Naive thymus-derived CD4-positive, alpha-beta T cell (primary cell): ENCODE measurements at regions not wholly inside any gene's neighbourhood (a gene's known extent, or its start where the extent isn't known, plus 50 kb on each side); places are given as distances from the start of the nearest gene placed in this dataset.

ENCODE experiments used
- ATAC-seq: fragments of 150-1000 bp; cut with Tn5 transposase; 2 replicates; pipeline ENCODE4 v1.10.0; 2021; ENCODE audit warnings: mild to moderate bottlenecking, moderate library complexity
- CTCF ChIA-PET: fragments of 350-600 bp; sonication (Branson Sonifier 250); formaldehyde crosslinking; loops from one replicate; lab custom pipeline; 2021; ENCODE audit warnings: antibody characterized with exemption; lab: Charles Lee
- POLR2A ChIA-PET: fragments of 350-600 bp; sonication (Branson Sonifier 250); formaldehyde crosslinking; loops from one replicate; lab custom pipeline; 2021; ENCODE audit warnings: antibody characterized with exemption, inconsistent platforms; lab: Charles Lee
- DNase-seq, 9 donors: peaks; one replicate each; pipeline versions ENCODE4 v3.0.0 to v3.0.0-alpha.2; 2020 to 2022; ENCODE audit warnings: mixed read lengths in 1 of 9
- H3K27ac ChIP-seq: one replicate; pipeline ENCODE4 v1.7.0; 2013; ENCODE audit warnings: mild to moderate bottlenecking, low read depth, low read length, moderate library complexity
- H3K27me3 ChIP-seq, 2 donors: one replicate each; pipeline ENCODE4 v1.7.0; 2013; ENCODE audit warnings: low read length in 2 of 2, mild to moderate bottlenecking in 2 of 2, moderate library complexity in 2 of 2; ENCODE audit not compliant: control insufficient read depth in 2 of 2, insufficient read depth in 2 of 2
- H3K36me3 ChIP-seq, 3 experiments: 1 replicate in 2 of 3; 2 replicates in 1 of 3; pipeline ENCODE4 v1.7.0; 2013; ENCODE audit warnings: low read length in 3 of 3, mild to moderate bottlenecking in 3 of 3, moderate library complexity in 1 of 3; ENCODE audit not compliant: insufficient read depth in 3 of 3, control insufficient read depth in 2 of 3
- H3K4me1 ChIP-seq, 2 donors: one replicate each; pipeline ENCODE4 v1.7.0; 2013; ENCODE audit warnings: low read length in 2 of 2, mild to moderate bottlenecking in 2 of 2, moderate library complexity in 1 of 2; ENCODE audit not compliant: control insufficient read depth in 2 of 2, insufficient read depth in 2 of 2
- H3K4me3 ChIP-seq: 2 replicates; pipeline ENCODE4 v1.7.0; 2013; ENCODE audit warnings: mild to moderate bottlenecking, low read length
- H3K9me3 ChIP-seq, 3 experiments: 1 replicate in 2 of 3; 2 replicates in 1 of 3; pipeline ENCODE4 v1.7.0; 2013; ENCODE audit warnings: low read length in 3 of 3; ENCODE audit not compliant: control insufficient read depth in 2 of 3
- H3K27ac Mint-ChIP-seq, 9 donors: one replicate each; pipeline ENCODE4 v1.8.0; 2020 to 2022; ENCODE audit warnings: mixed read lengths in 9 of 9, mild to moderate bottlenecking in 8 of 9, moderate library complexity in 5 of 9, inconsistent platforms in 2 of 9
- H3K27me3 Mint-ChIP-seq, 5 donors: one replicate each; pipeline ENCODE4 v1.8.0; 2021 to 2022; ENCODE audit warnings: mixed read lengths in 5 of 5, mild to moderate bottlenecking in 1 of 5
- H3K36me3 Mint-ChIP-seq, 5 donors: one replicate each; pipeline ENCODE4 v1.8.0; 2020 to 2022; ENCODE audit warnings: mixed read lengths in 5 of 5, mild to moderate bottlenecking in 3 of 5, inconsistent platforms in 1 of 5
- H3K4me1 Mint-ChIP-seq, 7 donors: one replicate each; pipeline ENCODE4 v1.8.0; 2020 to 2022; ENCODE audit warnings: mixed read lengths in 7 of 7, mild to moderate bottlenecking in 3 of 7, inconsistent platforms in 1 of 7
- H3K4me3 Mint-ChIP-seq, 10 donors: one replicate each; pipeline ENCODE4 v1.8.0; 2020 to 2022; ENCODE audit warnings: mild to moderate bottlenecking in 10 of 10, mixed read lengths in 10 of 10, moderate library complexity in 6 of 10, inconsistent platforms in 2 of 10
- H3K9me3 Mint-ChIP-seq, 11 donors: one replicate each; pipeline ENCODE4 v1.8.0; 2020 to 2022; ENCODE audit warnings: mixed read lengths in 11 of 11, mild to moderate bottlenecking in 4 of 11, inconsistent platforms in 1 of 11, moderate library complexity in 1 of 11
- intact Hi-C, 2 donors: fragments of 100-400 bp; cut with micrococcal nuclease; formaldehyde crosslinking; loops; one replicate each; pipeline ENCODE4 v1.15.1; 2023

GRCh38 chr9:129405089-129405826 lies 215.6 kb downstream of the C9orf50 start:
- no peaks in the 10 kb centered on the region for H3K36me3 ChIP-seq
- peaks cover 5 to 20% (median 9%) of the 10 kb centered on the region in 7 donors for H3K4me1 Mint-ChIP-seq
- ChIA-PET CTCF (no interaction called here), POLR2A (interaction anchor here (0.7 kb wide), 1 partner anchor 152 kb away, joined by 3 read pairs; no protein-coding TSS in a partner anchor)
- H3K27me3 ChIP-seq: no peaks in the 10 kb centered on the region
- H3K4me3 Mint-ChIP-seq: no peak overlapping the region
- no peaks in the 10 kb centered on the region for H3K9me3 ChIP-seq
- DNase-seq: no peak
- peaks cover 0 to 6% (median 1%) of the 10 kb centered on the region in 5 donors for H3K36me3 Mint-ChIP-seq
- H3K9me3 Mint-ChIP-seq: peaks cover 0 to 6% (median 2%) of the 10 kb centered on the region in 11 donors
- no peak overlapping the region for H3K4me3 ChIP-seq
- peak overlapping the region in 1 of 9 donors; percentile 26 for H3K27ac Mint-ChIP-seq
- intact Hi-C loops: no loop called here
- peaks cover 0 to 5% (median 0%) of the 10 kb centered on the region in 5 donors for H3K27me3 Mint-ChIP-seq
- no peak for ATAC-seq
- no peaks in the 10 kb centered on the region for H3K4me1 ChIP-seq
- no peak overlapping the region for H3K27ac ChIP-seq

GRCh38 chr9:129404621-129405020 lies 216.3 kb downstream of the C9orf50 start:
- ChIA-PET POLR2A (no interaction called here), CTCF (no interaction called here)
- Histone ChIP-seq H3K27ac (no peak overlapping the region), H3K36me3 (no peaks in the 10 kb centered on the region), H3K4me1 (no peaks in the 10 kb centered on the region), H3K27me3 (no peaks in the 10 kb centered on the region), H3K9me3 (no peaks in the 10 kb centered on the region), H3K4me3 (no peak overlapping the region)
- Mint-ChIP-seq H3K4me1 (peaks cover 4 to 19% (median 6%) of the 10 kb centered on the region in 7 donors), H3K27ac (no peak overlapping the region), H3K4me3 (no peak overlapping the region), H3K27me3 (peaks cover 0 to 5% (median 0%) of the 10 kb centered on the region in 5 donors), H3K36me3 (no peaks in the 10 kb centered on the region), H3K9me3 (no peaks in the 10 kb centered on the region)
- intact Hi-C loops: no loop called here
- DNase-seq (no peak), ATAC-seq (no peak)

GRCh38 chr9:129403779-129404620 lies 216.9 kb downstream of the C9orf50 start:
- no peaks in the 10 kb centered on the region for H3K4me1 ChIP-seq
- Mint-ChIP-seq H3K27ac (no peak overlapping the region), H3K9me3 (no peaks in the 10 kb centered on the region), H3K27me3 (peaks cover 0 to 5% (median 0%) of the 10 kb centered on the region in 5 donors), H3K4me1 (peaks cover 2 to 19% (median 6%) of the 10 kb centered on the region in 7 donors), H3K4me3 (no peak overlapping the region), H3K36me3 (no peaks in the 10 kb centered on the region)
- DNase-seq (no peak), ATAC-seq (no peak)
- H3K9me3 ChIP-seq: no peaks in the 10 kb centered on the region
- intact Hi-C loops: no loop called here
- no peaks in the 10 kb centered on the region for H3K36me3 ChIP-seq
- H3K27me3 ChIP-seq: no peaks in the 10 kb centered on the region
- no peak overlapping the region for H3K27ac ChIP-seq
- CTCF ChIA-PET: no interaction called here
- no peak overlapping the region for H3K4me3 ChIP-seq
- POLR2A ChIA-PET: interaction anchor here (0.7 kb wide), 1 partner anchor 20 kb away, joined by 3 read pairs; no protein-coding TSS in a partner anchor

GRCh38 chr9:129402931-129403778 lies 217.7 kb downstream of the C9orf50 start:
- Histone ChIP-seq H3K4me1 (no peaks in the 10 kb centered on the region), H3K36me3 (no peaks in the 10 kb centered on the region), H3K9me3 (no peaks in the 10 kb centered on the region), H3K4me3 (no peak overlapping the region), H3K27ac (no peak overlapping the region), H3K27me3 (no peaks in the 10 kb centered on the region)
- intact Hi-C loops: no loop called here
- CTCF ChIA-PET: no interaction called here
- POLR2A ChIA-PET: interaction anchor here (0.7 kb wide), 1 partner anchor 19 kb away, joined by 3 read pairs; no protein-coding TSS in a partner anchor
- no peaks in the 10 kb centered on the region for H3K36me3 Mint-ChIP-seq
- H3K27ac Mint-ChIP-seq: peak overlapping the region in 5 of 9 donors; percentile 7 to 67 (median 38)
- no peak overlapping the region for H3K4me3 Mint-ChIP-seq
- H3K4me1 Mint-ChIP-seq: peaks cover 0 to 19% (median 6%) of the 10 kb centered on the region in 7 donors
- peaks cover 0 to 5% (median 0%) of the 10 kb centered on the region in 5 donors for H3K27me3 Mint-ChIP-seq
- H3K9me3 Mint-ChIP-seq: no peaks in the 10 kb centered on the region
- DNase-seq: no peak
- no peak for ATAC-seq

- Histone ChIP-seq H3K27ac (no peak overlapping the region), H3K4me3 (no peak overlapping the region), H3K9me3 (no peaks in the 10 kb centered on the region), H3K27me3 (no peaks in the 10 kb centered on the region), H3K4me1 (no peaks in the 10 kb centered on the region), H3K36me3 (no peaks in the 10 kb centered on the region)
- H3K27ac Mint-ChIP-seq: peak overlapping the region in 1 of 9 donors; percentile 55
- no peak for DNase-seq
- H3K4me1 Mint-ChIP-seq: peaks cover 0 to 19% (median 5%) of the 10 kb centered on the region in 7 donors
- ChIA-PET POLR2A (no interaction called here), CTCF (no interaction called here)
- peaks cover 0 to 7% (median 0%) of the 10 kb centered on the region in 5 donors for H3K27me3 Mint-ChIP-seq
- intact Hi-C loops: no loop called here
- no peaks in the 10 kb centered on the region for H3K9me3 Mint-ChIP-seq
- ATAC-seq: no peak
- H3K4me3 Mint-ChIP-seq: no peak overlapping the region
- H3K36me3 Mint-ChIP-seq: no peaks in the 10 kb centered on the region
Measured at GRCh38 chr9:129402371-129402739, 218.5 kb downstream of the C9orf50 start.

GRCh38 chr9:129401623-129402370 lies 219.1 kb downstream of the C9orf50 start:
- Mint-ChIP-seq H3K9me3 (no peaks in the 10 kb centered on the region), H3K27ac (no peak overlapping the region), H3K4me3 (no peak overlapping the region), H3K36me3 (no peaks in the 10 kb centered on the region), H3K4me1 (peaks cover 0 to 19% (median 4%) of the 10 kb centered on the region in 7 donors), H3K27me3 (peaks cover 0 to 6% (median 0%) of the 10 kb centered on the region in 5 donors)
- ChIA-PET CTCF (no interaction called here), POLR2A (no interaction called here)
- Histone ChIP-seq H3K4me1 (no peaks in the 10 kb centered on the region), H3K4me3 (no peak overlapping the region), H3K27me3 (no peaks in the 10 kb centered on the region), H3K9me3 (no peaks in the 10 kb centered on the region), H3K27ac (no peak overlapping the region), H3K36me3 (no peaks in the 10 kb centered on the region)
- intact Hi-C loops: no loop called here
- no peak for ATAC-seq
- DNase-seq: no peak
